Neural progenitor cell (in vitro differentiated cells): ENCODE measurements at regions not wholly inside any gene's neighbourhood (a gene's known extent, or its start where the extent isn't known, plus 50 kb on each side); places are given as distances from the start of the nearest gene placed in this dataset.

Source experiments
- EZH2phosphoT487 ChIP-seq: fragments of 200-600 bp; sonication (generic); IDR thresholded peaks from 2 replicates; pipeline ENCODE4 v1.6.1; 2017; ENCODE audit warnings: antibody characterized with exemption
- TF ChIP-seq, protein P1 (sequence below): fragments of 200-600 bp; sonication (generic); IDR thresholded peaks from 2 replicates; pipeline ENCODE4 v1.5.1; 2017; ENCODE audit warnings: antibody characterized with exemption, mild to moderate bottlenecking

DNA sequence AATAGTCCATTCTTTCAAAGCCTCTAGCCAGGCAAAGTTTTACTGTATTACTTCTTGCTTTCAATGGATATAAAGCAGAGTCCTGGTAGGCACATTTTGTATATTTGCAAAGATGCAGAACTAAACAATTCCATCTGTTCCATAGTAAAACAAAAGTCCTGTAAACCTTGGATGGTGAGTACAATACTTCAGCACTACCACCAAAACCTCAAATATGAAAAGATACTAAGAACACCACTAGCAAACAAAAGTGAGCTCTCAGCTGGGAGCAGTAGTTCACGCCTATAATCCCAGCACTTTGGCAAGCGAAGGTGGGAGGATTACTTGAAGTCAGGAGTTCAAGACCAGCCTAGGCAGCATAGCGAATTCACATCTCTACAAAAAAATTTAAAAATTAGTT is 195.0 kb downstream of the MSX2 start:
- TF ChIP-seq, protein P1, sequence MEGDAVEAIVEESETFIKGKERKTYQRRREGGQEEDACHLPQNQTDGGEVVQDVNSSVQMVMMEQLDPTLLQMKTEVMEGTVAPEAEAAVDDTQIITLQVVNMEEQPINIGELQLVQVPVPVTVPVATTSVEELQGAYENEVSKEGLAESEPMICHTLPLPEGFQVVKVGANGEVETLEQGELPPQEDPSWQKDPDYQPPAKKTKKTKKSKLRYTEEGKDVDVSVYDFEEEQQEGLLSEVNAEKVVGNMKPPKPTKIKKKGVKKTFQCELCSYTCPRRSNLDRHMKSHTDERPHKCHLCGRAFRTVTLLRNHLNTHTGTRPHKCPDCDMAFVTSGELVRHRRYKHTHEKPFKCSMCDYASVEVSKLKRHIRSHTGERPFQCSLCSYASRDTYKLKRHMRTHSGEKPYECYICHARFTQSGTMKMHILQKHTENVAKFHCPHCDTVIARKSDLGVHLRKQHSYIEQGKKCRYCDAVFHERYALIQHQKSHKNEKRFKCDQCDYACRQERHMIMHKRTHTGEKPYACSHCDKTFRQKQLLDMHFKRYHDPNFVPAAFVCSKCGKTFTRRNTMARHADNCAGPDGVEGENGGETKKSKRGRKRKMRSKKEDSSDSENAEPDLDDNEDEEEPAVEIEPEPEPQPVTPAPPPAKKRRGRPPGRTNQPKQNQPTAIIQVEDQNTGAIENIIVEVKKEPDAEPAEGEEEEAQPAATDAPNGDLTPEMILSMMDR, result no peak
- TF ChIP-seq EZH2phosphoT487, result no peak
